GM12873 (cell line): ENCODE measurements at regions not wholly inside any gene's neighbourhood (a gene's known extent, or its start where the extent isn't known, plus 50 kb on each side); places are given as distances from the start of the nearest gene placed in this dataset.

ENCODE experiments used
- CTCF ChIP-seq: IDR thresholded peaks from 2 replicates; pipeline ENCODE4 v1.5.1; 2012; ENCODE audit warnings: low read depth, mild to moderate bottlenecking, moderate library complexity, low read length, control low read depth; ENCODE audit not compliant: insufficient read depth; ENCODE audit errors: missing control alignments

GRCh38 chr18:75507636-75508035 is 80.1 kb upstream of the SMIM21 start:
- TF ChIP-seq CTCF = no peak

GRCh38 chr18:75506913-75507312 is 79.4 kb upstream of the SMIM21 start:
- TF ChIP-seq CTCF = no peak

- TF ChIP-seq CTCF = no peak
These were observed 77.0 kb upstream of the SMIM21 start for GRCh38 chr18:75504469-75504868.

GRCh38 chr18:75503615-75504014 is 76.1 kb upstream of the SMIM21 start:
- TF ChIP-seq CTCF = no peak

- no peak for TF ChIP-seq CTCF
These were observed 74.8 kb upstream of the SMIM21 start for GRCh38 chr18:75502286-75502685.

- TF ChIP-seq CTCF = no peak
These were observed 73.0 kb upstream of the SMIM21 start for GRCh38 chr18:75500545-75500944.

- TF ChIP-seq CTCF = no peak
These were observed 70.2 kb upstream of the SMIM21 start for GRCh38 chr18:75497576-75498235.
